GM18873 (cell line): ENCODE measurements at regions not wholly inside any gene's neighbourhood (a gene's known extent, or its start where the extent isn't known, plus 50 kb on each side); places are given as distances from the start of the nearest gene placed in this dataset.

Source experiments
- ATAC-seq: cut with Tn5 transposase; IDR thresholded peaks from one replicate; pipeline ENCODE4 v1.9.1; 2021; ENCODE audit warnings: mild to moderate bottlenecking, moderate library complexity, moderate number of reproducible peaks; ENCODE audit not compliant: unreplicated experiment, low FRiP score

GRCh38 chr6:104356197-104356596 is 503.5 kb downstream of the HACE1 start:
- ATAC-seq, result no peak

GRCh38 chr6:104349191-104349590 is 510.5 kb downstream of the HACE1 start:
- no peak for ATAC-seq

GRCh38 chr6:104344223-104344622 is 515.5 kb downstream of the HACE1 start:
- no peak for ATAC-seq

GRCh38 chr6:104332364-104332763 is 527.4 kb downstream of the HACE1 start:
- ATAC-seq, result no peak

- ATAC-seq, result no peak
These were observed 533.3 kb downstream of the HACE1 start for GRCh38 chr6:104326173-104327001.

GRCh38 chr6:104325341-104326172 is 534.2 kb downstream of the HACE1 start:
- ATAC-seq, result no peak

- ATAC-seq, result no peak
These were observed 535.4 kb downstream of the HACE1 start for GRCh38 chr6:104324301-104324700.

- no peak for ATAC-seq
These were observed 536.9 kb downstream of the HACE1 start for GRCh38 chr6:104322841-104323240.

GRCh38 chr6:104321301-104321700 is 538.4 kb downstream of the HACE1 start:
- ATAC-seq, result no peak

GRCh38 chr6:104320896-104321295 is 538.8 kb downstream of the HACE1 start:
- ATAC-seq, result no peak

- ATAC-seq, result no peak
These were observed 546.9 kb downstream of the HACE1 start for GRCh38 chr6:104312851-104313250.

GRCh38 chr6:104306211-104306610 is 553.5 kb downstream of the HACE1 start:
- no peak for ATAC-seq

- ATAC-seq, result no peak
These were observed 554.5 kb downstream of the HACE1 start for GRCh38 chr6:104305206-104305605.

- no peak for ATAC-seq
These were observed 557.8 kb downstream of the HACE1 start for GRCh38 chr6:104301951-104302350.

- no peak for ATAC-seq
These were observed 573.1 kb downstream of the HACE1 start for GRCh38 chr6:104286641-104287040.

GRCh38 chr6:104284872-104285271 is 574.8 kb downstream of the HACE1 start:
- no peak for ATAC-seq

GRCh38 chr6:104282581-104282980 is 577.1 kb downstream of the HACE1 start:
- no peak for ATAC-seq

GRCh38 chr6:104281370-104281769 is 578.3 kb downstream of the HACE1 start:
- no peak for ATAC-seq

- ATAC-seq, result no peak
These were observed 591.3 kb downstream of the HACE1 start for GRCh38 chr6:104268389-104268788.

- no peak for ATAC-seq
These were observed 592.8 kb downstream of the HACE1 start for GRCh38 chr6:104266922-104267321.

GRCh38 chr6:104256646-104257045 is 603.1 kb downstream of the HACE1 start:
- ATAC-seq, result no peak

GRCh38 chr6:104253236-104253635 is 606.5 kb downstream of the HACE1 start:
- no peak for ATAC-seq
